ENCODE measurements at regions not wholly inside any gene's neighbourhood (a gene's known extent, or its start where the extent isn't known, plus 50 kb on each side); places are given as distances from the start of the nearest gene placed in this dataset.

DNA sequence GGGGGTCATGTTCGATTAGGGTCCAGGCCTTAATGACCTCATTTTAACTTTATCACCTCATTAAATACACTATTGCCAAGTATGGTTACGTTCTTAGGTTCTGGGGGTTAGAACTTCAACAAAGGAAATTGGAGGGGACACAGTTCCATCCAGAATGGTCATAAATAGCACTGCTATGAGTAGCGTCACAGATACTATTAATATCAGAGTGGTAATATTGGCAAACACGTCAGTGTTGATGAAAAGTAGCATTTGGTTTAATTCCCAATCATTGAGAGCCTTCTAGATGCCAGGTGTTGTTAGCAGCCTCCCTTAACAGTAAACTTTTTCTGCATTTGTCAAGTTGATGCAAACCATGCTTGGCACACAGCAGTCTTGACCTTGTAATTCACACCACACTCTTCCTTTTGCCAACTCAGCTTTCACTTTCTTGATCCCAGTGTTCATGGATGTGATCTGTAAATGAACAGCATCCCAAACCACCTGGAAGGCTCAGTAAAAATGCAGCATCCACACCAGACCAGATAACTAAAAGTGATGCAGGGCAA lies 912.5 kb upstream of the TENM3 start:
- H4K20me1 ChIP-seq (ENCODE audit: insufficient read depth, low read length) = no peaks in the 10 kb centered on the region
- no peak overlapping the region for H3K9ac ChIP-seq (ENCODE audit: insufficient read depth, low read length, poor library complexity, severe bottlenecking)
- H3K4me1 ChIP-seq (ENCODE audit: control insufficient read depth in 1 of 2, insufficient read depth in 2 of 2, low read length in 2 of 2) = no peaks in the 10 kb centered on the region
- no peaks in the 10 kb centered on the region for H3K79me2 ChIP-seq (ENCODE audit: insufficient read depth, low read length)
- H3K4me2 ChIP-seq (replicated peaks; ENCODE audit: extremely low read depth, low read length, poor library complexity, severe bottlenecking) = no peak overlapping the region
- no peak for DNase-seq
- H3K36me3 ChIP-seq (replicated peaks in 1 of 2; ENCODE audit: control insufficient read depth in 1 of 2, insufficient read depth in 2 of 2, low read length in 2 of 2) = no peaks in the 10 kb centered on the region
- H3K9me3 Mint-ChIP-seq = peaks cover 0 to 11% (median 2%) of the 10 kb centered on the region in 7 donors
- no peaks in the 10 kb centered on the region for H3K4me1 Mint-ChIP-seq
- no peak overlapping the region for H3K27ac Mint-ChIP-seq
- no peak overlapping the region for H3K27ac ChIP-seq (ENCODE audit: low read depth in 1 of 2, low read length in 2 of 2)
- no peaks in the 10 kb centered on the region for H3K27me3 ChIP-seq (ENCODE audit: control insufficient read depth in 2 of 2, insufficient read depth in 2 of 2, low read length in 2 of 2)
- no peaks in the 10 kb centered on the region for H3K27me3 Mint-ChIP-seq (ENCODE audit: low read depth in 3 of 3)
- H3K9me3 ChIP-seq (replicated peaks in 1 of 2; ENCODE audit: control insufficient read depth in 1 of 2, insufficient read depth in 1 of 2, low read length in 2 of 2) = peaks cover 0 to 6% of the 10 kb centered on the region in 2 donors
- WGBS (ENCODE audit: insufficient coverage) = 90% methylated on average over 2 of the region's 4 CpGs
- intact Hi-C loops (cut with micrococcal nuclease) = no loop called here
- no peak overlapping the region for H3K4me3 ChIP-seq (replicated peaks in 1 of 3; ENCODE audit: low read depth in 2 of 3, low read length in 3 of 3)
- H3K36me3 Mint-ChIP-seq = no peaks in the 10 kb centered on the region
- H2AFZ ChIP-seq (ENCODE audit: insufficient read depth, low read depth, low read length, poor library complexity, severe bottlenecking) = no peak overlapping the region
- no peak overlapping the region for H3K4me3 Mint-ChIP-seq
- no peak for TF ChIP-seq CTCF (IDR thresholded peaks at IDR 0.05)

DNA sequence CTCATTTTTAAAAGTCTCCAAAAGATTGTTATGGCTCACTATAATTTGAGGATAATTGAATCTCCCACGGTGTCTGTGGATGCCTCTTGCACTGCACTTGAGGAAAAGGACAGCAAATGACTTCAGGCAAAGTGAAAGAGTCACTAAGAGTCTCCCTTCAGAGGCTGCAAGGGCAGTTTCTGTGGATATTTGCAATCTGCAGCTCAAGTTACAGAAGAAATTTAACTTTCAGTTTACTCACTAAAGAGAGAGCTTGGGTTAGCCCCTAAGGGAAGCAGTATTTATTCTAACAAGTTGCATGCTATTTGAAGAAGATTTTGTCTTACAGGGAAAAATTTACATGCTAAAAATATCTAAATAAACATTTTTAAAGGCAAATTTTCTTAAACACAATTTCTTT lies 912.0 kb upstream of the TENM3 start:
- intact Hi-C loops (cut with micrococcal nuclease) = no loop called here
- no CpG with 5 or more reads among the region's 1 CpG for WGBS (ENCODE audit: insufficient coverage)
- TF ChIP-seq CTCF (IDR thresholded peaks at IDR 0.05) = no peak

More for the DNA sequence above, 912.0 kb upstream of the TENM3 start:
- Histone ChIP-seq H3K4me1 (ENCODE audit: control insufficient read depth in 1 of 2, insufficient read depth in 2 of 2, low read length in 2 of 2) (no peaks in the 10 kb centered on the region), H3K27ac (ENCODE audit: low read depth in 1 of 2, low read length in 2 of 2) (no peak overlapping the region), H3K9ac (ENCODE audit: insufficient read depth, low read length, poor library complexity, severe bottlenecking) (no peak overlapping the region), H3K9me3 (replicated peaks in 1 of 2; ENCODE audit: control insufficient read depth in 1 of 2, insufficient read depth in 1 of 2, low read length in 2 of 2) (peaks cover 0 to 6% of the 10 kb centered on the region in 2 donors), H2AFZ (ENCODE audit: insufficient read depth, low read depth, low read length, poor library complexity, severe bottlenecking) (no peak overlapping the region), H3K27me3 (ENCODE audit: control insufficient read depth in 2 of 2, insufficient read depth in 2 of 2, low read length in 2 of 2) (no peaks in the 10 kb centered on the region), H3K4me2 (replicated peaks; ENCODE audit: extremely low read depth, low read length, poor library complexity, severe bottlenecking) (no peak overlapping the region), H3K4me3 (replicated peaks in 1 of 3; ENCODE audit: low read depth in 2 of 3, low read length in 3 of 3) (no peak overlapping the region), H4K20me1 (ENCODE audit: insufficient read depth, low read length) (no peaks in the 10 kb centered on the region), H3K36me3 (replicated peaks in 1 of 2; ENCODE audit: control insufficient read depth in 1 of 2, insufficient read depth in 2 of 2, low read length in 2 of 2) (no peaks in the 10 kb centered on the region), H3K79me2 (ENCODE audit: insufficient read depth, low read length) (no peaks in the 10 kb centered on the region)
- no peaks in the 10 kb centered on the region for H3K27me3 Mint-ChIP-seq (ENCODE audit: low read depth in 3 of 3)
- H3K4me1 Mint-ChIP-seq = no peaks in the 10 kb centered on the region
- H3K27ac Mint-ChIP-seq = no peak overlapping the region
- no peak overlapping the region for H3K4me3 Mint-ChIP-seq
- peaks cover 0 to 8% (median 2%) of the 10 kb centered on the region in 7 donors for H3K9me3 Mint-ChIP-seq
- DNase-seq = no peak
- no peaks in the 10 kb centered on the region for H3K36me3 Mint-ChIP-seq

Data from CD14-positive monocyte (primary cell).